ENCODE measurements at regions not wholly inside any gene's neighbourhood (a gene's known extent, or its start where the extent isn't known, plus 50 kb on each side); places are given as distances from the start of the nearest gene placed in this dataset.

GRCh38 chr9:104279535-104280177, 185.5 kb downstream of the SMC2 start:
- ChIA-PET CTCF (no interaction called here), POLR2A (no interaction called here)
- intact Hi-C loops (cut with DNase I, micrococcal nuclease) = loop anchor here in 1 of 2 experiments (10.0 kb wide), 1 partner anchor 85 kb away; no protein-coding TSS in a partner anchor
- Mint-ChIP-seq H3K4me1 (no peaks in the 10 kb centered on the region), H3K36me3 (ENCODE audit: low read depth) (no peaks in the 10 kb centered on the region), H3K4me3 (no peak overlapping the region), H3K27ac (no peak overlapping the region), H3K9me3 (ENCODE audit: low read depth) (peaks cover 3% of the 10 kb centered on the region), H3K27me3 (no peaks in the 10 kb centered on the region)
- ATAC-seq (no peak), DNase-seq (no peak)

DNA sequence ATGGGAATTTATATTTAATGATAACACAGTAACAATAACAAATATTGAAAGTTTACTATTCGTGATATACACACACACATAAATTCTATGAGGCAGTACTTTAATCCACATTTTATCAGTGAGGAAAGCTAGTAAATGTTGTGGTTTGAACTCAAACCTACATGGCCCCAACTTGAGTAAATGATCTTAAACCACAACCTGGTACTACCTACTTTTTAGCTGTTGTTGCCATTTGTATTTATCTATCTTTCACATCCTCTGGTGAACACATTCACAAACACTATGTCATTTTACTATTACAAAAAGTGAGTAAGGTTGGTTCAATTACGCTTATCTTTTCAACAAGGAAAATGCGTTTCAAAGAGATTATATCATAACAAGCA, 186.1 kb downstream of the SMC2 start:
- no peak for ATAC-seq
- no peaks in the 10 kb centered on the region for H3K36me3 Mint-ChIP-seq (ENCODE audit: low read depth)
- H3K9me3 Mint-ChIP-seq (ENCODE audit: low read depth) = peaks cover 3% of the 10 kb centered on the region
- no peak for DNase-seq
- intact Hi-C loops (cut with DNase I, micrococcal nuclease) = no loop called here
- H3K27ac Mint-ChIP-seq = no peak overlapping the region
- ChIA-PET POLR2A (no interaction called here), CTCF (no interaction called here)
- no peak overlapping the region for H3K4me3 Mint-ChIP-seq
- no peaks in the 10 kb centered on the region for H3K4me1 Mint-ChIP-seq
- no peaks in the 10 kb centered on the region for H3K27me3 Mint-ChIP-seq

DNA sequence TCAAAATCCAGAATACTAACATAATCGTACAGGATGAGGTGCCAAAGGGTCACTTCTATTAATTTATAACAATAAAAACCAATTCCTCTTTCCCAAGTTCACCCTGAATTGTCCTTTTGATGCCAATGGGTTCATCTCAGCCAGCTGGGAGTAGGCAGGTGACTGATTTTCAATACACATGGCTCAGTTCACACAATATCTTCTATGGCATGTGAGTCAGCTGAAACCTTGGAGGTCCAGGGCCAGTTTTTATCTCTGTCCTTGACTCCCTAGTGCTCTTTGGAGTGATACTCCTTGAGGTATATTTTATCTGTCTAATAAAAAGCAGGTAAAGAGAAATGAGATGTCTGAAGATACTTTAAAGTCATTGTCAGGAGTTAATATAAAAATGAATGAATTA, 186.6 kb downstream of the SMC2 start:
- ChIA-PET CTCF (no interaction called here), POLR2A (no interaction called here)
- no peak for ATAC-seq
- no peak overlapping the region for H3K27ac Mint-ChIP-seq
- H3K9me3 Mint-ChIP-seq (ENCODE audit: low read depth) = peaks cover 3% of the 10 kb centered on the region
- DNase-seq = no peak
- H3K4me1 Mint-ChIP-seq = no peaks in the 10 kb centered on the region
- intact Hi-C loops (cut with DNase I, micrococcal nuclease) = no loop called here
- no peak overlapping the region for H3K4me3 Mint-ChIP-seq
- no peaks in the 10 kb centered on the region for H3K36me3 Mint-ChIP-seq (ENCODE audit: low read depth)
- no peaks in the 10 kb centered on the region for H3K27me3 Mint-ChIP-seq

DNA sequence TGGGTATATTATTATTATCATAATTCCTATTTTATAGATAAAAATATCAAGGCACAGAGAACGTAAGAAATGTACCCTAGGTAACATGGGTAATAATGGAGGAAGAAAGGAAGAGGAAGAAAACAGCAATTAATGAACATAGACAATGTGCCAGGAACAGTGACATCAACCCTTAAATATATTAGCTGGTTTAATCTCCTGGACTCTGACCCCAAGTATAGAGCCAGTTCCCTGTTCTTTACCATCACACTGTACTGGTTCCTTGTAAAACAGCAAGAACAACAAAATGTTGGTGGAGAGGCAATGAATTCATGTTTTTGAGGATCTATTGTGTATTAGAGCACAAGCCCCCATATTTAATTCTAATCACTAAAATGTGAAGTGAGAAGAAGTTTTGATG, 192.1 kb downstream of the SMC2 start:
- POLR2A ChIA-PET = no interaction called here
- DNase-seq = no peak
- Mint-ChIP-seq H3K27me3 (no peaks in the 10 kb centered on the region), H3K27ac (no peak overlapping the region), H3K36me3 (ENCODE audit: low read depth) (no peaks in the 10 kb centered on the region), H3K4me3 (no peak overlapping the region), H3K9me3 (ENCODE audit: low read depth) (no peaks in the 10 kb centered on the region), H3K4me1 (no peaks in the 10 kb centered on the region)
- CTCF ChIA-PET = no interaction called here
- intact Hi-C loops (cut with DNase I, micrococcal nuclease) = no loop called here
- no peak for ATAC-seq

GRCh38 chr9:104286799-104287198, 192.7 kb downstream of the SMC2 start:
- no peak for DNase-seq
- intact Hi-C loops (cut with DNase I, micrococcal nuclease) = no loop called here
- CTCF ChIA-PET = no interaction called here

GRCh38 chr9:104287253-104287878, 193.3 kb downstream of the SMC2 start:
- intact Hi-C loops (cut with DNase I, micrococcal nuclease) = no loop called here
- no peak overlapping the region for H3K27ac Mint-ChIP-seq
- CTCF ChIA-PET = no interaction called here
- no peak overlapping the region for H3K4me3 Mint-ChIP-seq
- no peaks in the 10 kb centered on the region for H3K27me3 Mint-ChIP-seq
- ATAC-seq (no peak), DNase-seq (no peak)
- no peaks in the 10 kb centered on the region for H3K4me1 Mint-ChIP-seq
- H3K9me3 Mint-ChIP-seq (ENCODE audit: low read depth) = no peaks in the 10 kb centered on the region
- no peaks in the 10 kb centered on the region for H3K36me3 Mint-ChIP-seq (ENCODE audit: low read depth)
- POLR2A ChIA-PET = no interaction called here

More at GRCh38 chr9:104286799-104287198, 192.7 kb downstream of the SMC2 start:
- H3K4me3 Mint-ChIP-seq = no peak overlapping the region
- no peak for ATAC-seq
- no peaks in the 10 kb centered on the region for H3K36me3 Mint-ChIP-seq (ENCODE audit: low read depth)
- no peak overlapping the region for H3K27ac Mint-ChIP-seq
- POLR2A ChIA-PET = no interaction called here
- no peaks in the 10 kb centered on the region for H3K27me3 Mint-ChIP-seq
- no peaks in the 10 kb centered on the region for H3K9me3 Mint-ChIP-seq (ENCODE audit: low read depth)
- H3K4me1 Mint-ChIP-seq = no peaks in the 10 kb centered on the region

DNA sequence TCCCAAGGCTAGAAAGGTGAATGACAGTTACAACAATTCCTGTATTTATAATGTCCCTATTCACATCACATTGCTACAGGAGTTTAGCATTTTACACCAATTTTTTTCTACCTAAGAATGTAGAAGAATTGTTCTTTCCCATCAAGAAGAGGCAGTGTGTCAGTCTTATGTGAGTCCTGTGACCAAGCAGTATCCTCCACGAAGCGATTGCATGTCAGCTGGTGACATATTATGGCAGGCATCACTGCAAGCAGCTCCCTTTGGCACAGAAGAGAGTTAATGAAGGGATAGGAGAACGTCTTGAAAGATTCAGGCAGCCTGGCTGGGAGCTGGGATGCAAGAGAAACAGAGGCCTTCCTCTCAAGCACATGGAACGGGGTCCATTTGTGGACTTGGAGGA, 199.8 kb downstream of the SMC2 start:
- Mint-ChIP-seq H3K4me3 (no peak overlapping the region), H3K27me3 (no peaks in the 10 kb centered on the region), H3K4me1 (no peaks in the 10 kb centered on the region), H3K9me3 (ENCODE audit: low read depth) (no peaks in the 10 kb centered on the region), H3K36me3 (ENCODE audit: low read depth) (no peaks in the 10 kb centered on the region), H3K27ac (no peak overlapping the region)
- DNase-seq (no peak), ATAC-seq (no peak)
- ChIA-PET POLR2A (no interaction called here), CTCF (no interaction called here)
- intact Hi-C loops (cut with DNase I, micrococcal nuclease) = no loop called here

DNA sequence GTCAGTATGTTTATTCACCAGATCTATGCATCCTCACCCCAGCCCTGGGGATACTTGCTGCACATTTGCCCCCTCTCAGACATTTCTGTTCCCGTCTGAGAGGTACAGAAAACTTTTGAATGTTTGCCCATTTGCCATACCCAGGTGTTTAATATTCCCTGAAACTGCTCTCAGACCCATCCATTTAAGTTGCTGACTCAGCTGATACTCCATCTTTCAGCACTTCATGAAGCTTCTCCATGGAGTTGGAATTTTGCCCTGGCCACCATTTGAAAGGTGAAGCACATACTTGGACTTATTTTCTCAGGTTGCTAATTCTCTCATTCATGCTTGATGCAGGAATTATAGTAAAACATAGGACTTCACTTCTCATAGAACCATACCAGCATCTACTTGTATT, 203.9 kb upstream of the OR13F1 start:
- POLR2A ChIA-PET = no interaction called here
- Mint-ChIP-seq H3K36me3 (ENCODE audit: low read depth) (no peaks in the 10 kb centered on the region), H3K9me3 (ENCODE audit: low read depth) (peaks cover 2% of the 10 kb centered on the region), H3K4me1 (no peaks in the 10 kb centered on the region), H3K27me3 (peaks cover 2% of the 10 kb centered on the region), H3K27ac (no peak overlapping the region), H3K4me3 (no peak overlapping the region)
- intact Hi-C loops (cut with DNase I, micrococcal nuclease) = no loop called here
- ATAC-seq = no peak
- CTCF ChIA-PET = no interaction called here
- no peak for DNase-seq

GRCh38 chr9:104301755-104302154, 202.3 kb upstream of the OR13F1 start:
- H3K27me3 Mint-ChIP-seq = peaks cover 2% of the 10 kb centered on the region
- H3K36me3 Mint-ChIP-seq (ENCODE audit: low read depth) = no peaks in the 10 kb centered on the region
- POLR2A ChIA-PET = no interaction called here
- H3K27ac Mint-ChIP-seq = no peak overlapping the region
- H3K9me3 Mint-ChIP-seq (ENCODE audit: low read depth) = peaks cover 2% of the 10 kb centered on the region
- no peak overlapping the region for H3K4me3 Mint-ChIP-seq
- no peaks in the 10 kb centered on the region for H3K4me1 Mint-ChIP-seq
- DNase-seq (no peak), ATAC-seq (no peak)
- intact Hi-C loops (cut with DNase I, micrococcal nuclease) = no loop called here
- CTCF ChIA-PET = no interaction called here

DNA sequence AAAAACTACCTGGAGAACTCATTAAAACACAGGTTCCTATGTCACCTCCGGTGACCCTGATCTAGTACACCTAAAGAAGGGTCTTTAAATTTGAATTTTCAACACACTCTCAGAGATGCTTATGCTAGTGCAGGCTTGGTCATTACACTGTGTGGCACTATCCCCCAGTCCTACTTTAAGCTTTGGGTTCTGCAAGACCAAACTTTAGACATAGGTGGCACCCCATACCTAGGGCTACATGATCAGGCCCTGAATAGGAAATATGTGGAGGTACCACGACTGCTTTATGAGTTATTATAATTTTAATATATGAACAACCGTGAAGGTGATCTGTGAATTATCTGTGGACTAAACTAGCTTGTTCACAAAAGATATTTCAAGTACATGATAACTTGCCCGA, 201.3 kb upstream of the OR13F1 start:
- Mint-ChIP-seq H3K27me3 (peaks cover 2% of the 10 kb centered on the region), H3K27ac (no peak overlapping the region), H3K9me3 (ENCODE audit: low read depth) (peaks cover 4% of the 10 kb centered on the region), H3K4me3 (no peak overlapping the region), H3K4me1 (no peaks in the 10 kb centered on the region), H3K36me3 (ENCODE audit: low read depth) (no peaks in the 10 kb centered on the region)
- ChIA-PET POLR2A (no interaction called here), CTCF (no interaction called here)
- intact Hi-C loops (cut with DNase I, micrococcal nuclease) = no loop called here
- ATAC-seq = no peak
- DNase-seq = no peak

- CTCF ChIA-PET = interaction anchor here (0.6 kb wide), 1 partner anchor 158 kb away, joined by 3 read pairs; no protein-coding TSS in a partner anchor
- DNase-seq = no peak
- ATAC-seq = no peak
- POLR2A ChIA-PET = no interaction called here
- no peaks in the 10 kb centered on the region for H3K36me3 Mint-ChIP-seq (ENCODE audit: low read depth)
- H3K9me3 Mint-ChIP-seq (ENCODE audit: low read depth) = peaks cover 4% of the 10 kb centered on the region
- H3K27ac Mint-ChIP-seq = no peak overlapping the region
- intact Hi-C loops (cut with DNase I, micrococcal nuclease) = no loop called here
- no peak overlapping the region for H3K4me3 Mint-ChIP-seq
- H3K4me1 Mint-ChIP-seq = no peaks in the 10 kb centered on the region
- peaks cover 2% of the 10 kb centered on the region for H3K27me3 Mint-ChIP-seq
These were observed 199.1 kb upstream of the OR13F1 start for GRCh38 chr9:104304925-104305324.

GRCh38 chr9:104313396-104314110, 190.5 kb upstream of the OR13F1 start:
- no peaks in the 10 kb centered on the region for H3K9me3 Mint-ChIP-seq (ENCODE audit: low read depth)

More at GRCh38 chr9:104313396-104314110, 190.5 kb upstream of the OR13F1 start:
- POLR2A ChIA-PET = no interaction called here
- no peaks in the 10 kb centered on the region for H3K36me3 Mint-ChIP-seq (ENCODE audit: low read depth)
- H3K4me1 Mint-ChIP-seq = no peaks in the 10 kb centered on the region
- H3K27me3 Mint-ChIP-seq = no peaks in the 10 kb centered on the region
- H3K4me3 Mint-ChIP-seq = no peak overlapping the region
- CTCF ChIA-PET = no interaction called here
- no peak for ATAC-seq
- H3K27ac Mint-ChIP-seq = no peak overlapping the region
- intact Hi-C loops (cut with DNase I, micrococcal nuclease) = no loop called here
- DNase-seq = no peak
